ENCODE measurements at regions not wholly inside any gene's neighbourhood (a gene's known extent, or its start where the extent isn't known, plus 50 kb on each side); places are given as distances from the start of the nearest gene placed in this dataset.

GRCh38 chr13:68523838-68524424, 1293.8 kb upstream of the PCDH9 start:
- Histone ChIP-seq H3K9me2 (replicated peaks; ENCODE audit: control insufficient read depth, low read length) (no peaks in the 10 kb centered on the region), H4K20me1 (ENCODE audit: control insufficient read depth, insufficient read depth, low read depth, low read length) (no peaks in the 10 kb centered on the region), H3K27me3 (ENCODE audit: control insufficient read depth, low read length) (no peaks in the 10 kb centered on the region), H3K9me3 (ENCODE audit: control insufficient read depth, insufficient read depth, low read length) (no peaks in the 10 kb centered on the region), H3K36me3 (ENCODE audit: control insufficient read depth, low read length) (no peaks in the 10 kb centered on the region), H3K4me1 (ENCODE audit: control insufficient read depth, low read length) (peaks cover 7% of the 10 kb centered on the region; the same call in 1 of the 2 replicates), H3K27ac (ENCODE audit: low read depth, low read length) (no peak overlapping the region), H3K79me2 (ENCODE audit: control insufficient read depth, low read length) (no peaks in the 10 kb centered on the region), H3K4me2 (ENCODE audit: low read length) (no peak overlapping the region), H3F3A (ENCODE audit: control insufficient read depth, insufficient read depth) (no peaks in the 10 kb centered on the region), H3K4me3 (ENCODE audit: low read length) (no peak overlapping the region)
- TF ChIP-seq EZH2phosphoT487 (IDR thresholded peaks at IDR 0.05; ENCODE audit: borderline replicate concordance, low read length), result no peak
- TF ChIP-seq CTCF (IDR thresholded peaks at IDR 0.05; ENCODE audit: low read depth, low read length, poor library complexity, severe bottlenecking), result no peak

GRCh38 chr13:68522184-68522583, 1292.0 kb upstream of the PCDH9 start:
- no peaks in the 10 kb centered on the region for H3K27me3 ChIP-seq (ENCODE audit: control insufficient read depth, low read length)
- H3K36me3 ChIP-seq (ENCODE audit: control insufficient read depth, low read length), result no peaks in the 10 kb centered on the region
- TF ChIP-seq EZH2phosphoT487 (IDR thresholded peaks at IDR 0.05; ENCODE audit: borderline replicate concordance, low read length) (no peak), CTCF (IDR thresholded peaks at IDR 0.05; ENCODE audit: low read depth, low read length, poor library complexity, severe bottlenecking) (no peak)
- H3K79me2 ChIP-seq (ENCODE audit: control insufficient read depth, low read length), result no peaks in the 10 kb centered on the region
- no peaks in the 10 kb centered on the region for H4K20me1 ChIP-seq (ENCODE audit: control insufficient read depth, insufficient read depth, low read depth, low read length)
- H3K4me2 ChIP-seq (ENCODE audit: low read length), result no peak overlapping the region
- no peaks in the 10 kb centered on the region for H3K9me2 ChIP-seq (replicated peaks; ENCODE audit: control insufficient read depth, low read length)
- H3F3A ChIP-seq (ENCODE audit: control insufficient read depth, insufficient read depth), result no peaks in the 10 kb centered on the region
- no peak overlapping the region for H3K4me3 ChIP-seq (ENCODE audit: low read length)
- peaks cover 4% of the 10 kb centered on the region; the same call in 1 of the 2 replicates for H3K4me1 ChIP-seq (ENCODE audit: control insufficient read depth, low read length)
- H3K27ac ChIP-seq (ENCODE audit: low read depth, low read length), result no peak overlapping the region
- no peaks in the 10 kb centered on the region for H3K9me3 ChIP-seq (ENCODE audit: control insufficient read depth, insufficient read depth, low read length)

- TF ChIP-seq EZH2phosphoT487 (IDR thresholded peaks at IDR 0.05; ENCODE audit: borderline replicate concordance, low read length) (no peak), CTCF (IDR thresholded peaks at IDR 0.05; ENCODE audit: low read depth, low read length, poor library complexity, severe bottlenecking) (no peak)
- Histone ChIP-seq H3K79me2 (ENCODE audit: control insufficient read depth, low read length) (no peaks in the 10 kb centered on the region), H3K9me2 (replicated peaks; ENCODE audit: control insufficient read depth, low read length) (no peaks in the 10 kb centered on the region), H3F3A (ENCODE audit: control insufficient read depth, insufficient read depth) (no peaks in the 10 kb centered on the region), H3K27ac (ENCODE audit: low read depth, low read length) (no peak overlapping the region), H3K9me3 (ENCODE audit: control insufficient read depth, insufficient read depth, low read length) (no peaks in the 10 kb centered on the region), H3K4me2 (ENCODE audit: low read length) (no peak overlapping the region; the same call in 1 of the 2 replicates), H3K4me1 (ENCODE audit: control insufficient read depth, low read length) (no peaks in the 10 kb centered on the region), H4K20me1 (ENCODE audit: control insufficient read depth, insufficient read depth, low read depth, low read length) (no peaks in the 10 kb centered on the region), H3K27me3 (ENCODE audit: control insufficient read depth, low read length) (no peaks in the 10 kb centered on the region), H3K36me3 (ENCODE audit: control insufficient read depth, low read length) (no peaks in the 10 kb centered on the region), H3K4me3 (ENCODE audit: low read length) (no peak overlapping the region)
Measured at GRCh38 chr13:68509734-68510621, 1279.8 kb upstream of the PCDH9 start.

Data from DOHH2 (cell line).